WTC11 (cell line): ENCODE measurements at regions not wholly inside any gene's neighbourhood (a gene's known extent, or its start where the extent isn't known, plus 50 kb on each side); places are given as distances from the start of the nearest gene placed in this dataset.

ENCODE experiments used
- ATAC-seq: fragments of 200-7000 bp; cut with Tn5 transposase; 2 replicates; pipeline ENCODE4 v1.10.0; 2021; ENCODE audit warnings: mild to moderate bottlenecking, moderate library complexity
- CTCF ChIA-PET: fragments of 300-600 bp; sonication (Branson Sonifier 250); formaldehyde crosslinking; loops from one replicate; lab custom pipeline; 2021; ENCODE audit warnings: antibody characterized with exemption; lab: Charles Lee
- POLR2A ChIA-PET: fragments of 350-600 bp; sonication (Branson Sonifier 250); formaldehyde crosslinking; loops from one replicate; lab custom pipeline; 2021; ENCODE audit warnings: antibody characterized with exemption; lab: Charles Lee
- DNase-seq: peaks from one replicate; pipeline ENCODE4 v3.0.0; 2021; ENCODE audit warnings: low spot score
- H3K27ac Mint-ChIP-seq: 2 replicates; pipeline ENCODE4 v1.8.0; 2021; ENCODE audit warnings: mixed read lengths
- H3K27me3 Mint-ChIP-seq: 2 replicates; pipeline ENCODE4 v1.8.0; 2021; ENCODE audit warnings: low read depth, mild to moderate bottlenecking, moderate library complexity, mixed read lengths
- H3K36me3 Mint-ChIP-seq: 2 replicates; pipeline ENCODE4 v1.8.0; 2021; ENCODE audit warnings: mixed read lengths
- H3K4me1 Mint-ChIP-seq: 2 replicates; pipeline ENCODE4 v1.8.0; 2022; ENCODE audit warnings: mixed read lengths
- H3K4me3 Mint-ChIP-seq: 2 replicates; pipeline ENCODE4 v1.8.0; 2021; ENCODE audit warnings: mild to moderate bottlenecking, moderate library complexity, mixed read lengths
- H3K9me3 Mint-ChIP-seq: 2 replicates; pipeline ENCODE4 v1.8.0; 2021; ENCODE audit warnings: mixed read lengths
- ATF2 ChIP-seq: sonication (generic); formaldehyde crosslinking; IDR thresholded peaks from 2 replicates; pipeline ENCODE4 v1.8.1; 2022; ENCODE audit warnings: low read depth, missing genetic modification reagents, borderline replicate concordance
- ATF6 ChIP-seq: sonication (generic); formaldehyde crosslinking; IDR thresholded peaks from 2 replicates; pipeline ENCODE4 v1.8.1; 2023; ENCODE audit warnings: mild to moderate bottlenecking, missing genetic modification reagents
- ESRRA ChIP-seq: sonication (generic); formaldehyde crosslinking; IDR thresholded peaks from 2 replicates; pipeline ENCODE4 v1.8.1; 2022; ENCODE audit warnings: mild to moderate bottlenecking, missing genetic modification reagents, borderline replicate concordance
- GRHL2 ChIP-seq: fragments of 250-450 bp; sonication (Bioruptor Pico); IDR thresholded peaks from 2 replicates; pipeline ENCODE4 v1.8.0; 2022; ENCODE audit warnings: mild to moderate bottlenecking, moderate library complexity; ENCODE audit not compliant: insufficient replicate concordance, severe bottlenecking
- GTF2I ChIP-seq: fragments of 250-450 bp; sonication (Bioruptor Pico); conservative IDR thresholded peaks from 2 replicates; pipeline ENCODE4 v1.4.0; 2021; ENCODE audit warnings: mild to moderate bottlenecking
- IRF2 ChIP-seq: sonication (generic); formaldehyde crosslinking; IDR thresholded peaks from 2 replicates; pipeline ENCODE4 v1.8.0; 2022; ENCODE audit warnings: low read depth, missing genetic modification reagents, borderline replicate concordance
- JUN ChIP-seq: sonication (generic); formaldehyde crosslinking; IDR thresholded peaks from 2 replicates; pipeline ENCODE4 v1.8.0; 2023; ENCODE audit warnings: mild to moderate bottlenecking, missing genetic modification reagents
- MXD4 ChIP-seq: fragments of 250-450 bp; sonication (Bioruptor Pico); IDR thresholded peaks from 2 replicates; pipeline ENCODE4 v1.8.0; 2021; ENCODE audit warnings: mild to moderate bottlenecking, moderate library complexity, borderline replicate concordance
- NR2C2 ChIP-seq: sonication (generic); formaldehyde crosslinking; IDR thresholded peaks from 2 replicates; pipeline ENCODE4 v1.8.0; 2022; ENCODE audit warnings: mild to moderate bottlenecking, missing genetic modification reagents
- RELA ChIP-seq: sonication (generic); formaldehyde crosslinking; IDR thresholded peaks from 2 replicates; pipeline ENCODE4 v1.8.1; 2022; ENCODE audit warnings: missing genetic modification reagents, mild to moderate bottlenecking, borderline replicate concordance
- STAT6 ChIP-seq: sonication (generic); formaldehyde crosslinking; conservative IDR thresholded peaks from 2 replicates; pipeline ENCODE4 v1.8.1; 2023; ENCODE audit warnings: mild to moderate bottlenecking, low read depth, missing genetic modification reagents, moderate library complexity
- ZBTB43 ChIP-seq: sonication (generic); formaldehyde crosslinking; IDR thresholded peaks from 2 replicates; pipeline ENCODE4 v1.8.1; 2023; ENCODE audit warnings: mild to moderate bottlenecking, missing genetic modification reagents
- ZMAT4 ChIP-seq: fragments of 250-450 bp; sonication (Bioruptor Pico); IDR thresholded peaks from 2 replicates; pipeline ENCODE4 v1.9.0; 2021; ENCODE audit warnings: mild to moderate bottlenecking
- ZNF219 ChIP-seq: sonication (generic); formaldehyde crosslinking; IDR thresholded peaks from 2 replicates; pipeline ENCODE4 v1.8.0; 2023; ENCODE audit warnings: missing genetic modification reagents, mild to moderate bottlenecking, borderline replicate concordance
- ZNF232 ChIP-seq: sonication (generic); formaldehyde crosslinking; IDR thresholded peaks from 2 replicates; pipeline ENCODE4 v1.8.0; 2022; ENCODE audit warnings: mild to moderate bottlenecking, missing genetic modification reagents
- ZNF263 ChIP-seq: sonication (generic); formaldehyde crosslinking; IDR thresholded peaks from 2 replicates; pipeline ENCODE4 v1.8.1; 2022; ENCODE audit warnings: low read depth, mild to moderate bottlenecking, moderate library complexity, missing genetic modification reagents
- ZNF423 ChIP-seq: fragments of 250-450 bp; sonication (Bioruptor Pico); IDR thresholded peaks from 2 replicates; pipeline ENCODE4 v2.1.2; 2022; ENCODE audit warnings: mild to moderate bottlenecking, moderate library complexity
- ZNF512 ChIP-seq: sonication (generic); formaldehyde crosslinking; IDR thresholded peaks from 2 replicates; pipeline ENCODE4 v1.8.1; 2022; ENCODE audit warnings: missing genetic modification reagents, borderline replicate concordance
- ZNF671 ChIP-seq: fragments of 250-450 bp; sonication (Bioruptor Pico); IDR thresholded peaks from 2 replicates; pipeline ENCODE4 v1.8.0; 2021; ENCODE audit warnings: mild to moderate bottlenecking

- POLR2A ChIA-PET = interaction anchor here (0.7 kb wide), 1 partner anchor 305 kb away, joined by 7 read pairs; no protein-coding TSS in a partner anchor
These were observed 101.1 kb upstream of the TAB2 start for GRCh38 chr6:149216459-149216858.

More at GRCh38 chr6:149216459-149216858, 101.1 kb upstream of the TAB2 start:
- peak overlapping the region; percentile 62 for H3K27ac Mint-ChIP-seq
- DNase-seq (no peak), ATAC-seq (peak; percentile 90)
- 0 out of 2 replicates have a peak, but pooled peaks cover 3% of the 10 kb centered on the region for H3K9me3 Mint-ChIP-seq
- H3K36me3 Mint-ChIP-seq = no peaks in the 10 kb centered on the region
- H3K4me3 Mint-ChIP-seq = no peak overlapping the region
- TF ChIP-seq STAT6 (CRISPR knock-in tag) = no peak
- TF ChIP-seq ZNF219 = no peak
- TF ChIP-seq ZNF263 (CRISPR knock-in tag) = no peak
- no peak for TF ChIP-seq ZNF423 (CRISPR knock-in tag)
- TF ChIP-seq ZBTB43 (CRISPR knock-in tag) = no peak
- TF ChIP-seq MXD4 (CRISPR knock-in tag) = no peak
- no peak for TF ChIP-seq ESRRA (CRISPR knock-in tag)
- TF ChIP-seq ATF6 (CRISPR knock-in tag) = no peak
- no peak for TF ChIP-seq RELA (CRISPR knock-in tag)
- TF ChIP-seq GRHL2 (CRISPR knock-in tag) = no peak
- no peak for TF ChIP-seq ATF2 (CRISPR knock-in tag)
- no peak for TF ChIP-seq ZNF671 (CRISPR knock-in tag)
- TF ChIP-seq IRF2 (CRISPR knock-in tag) = no peak
- TF ChIP-seq ZNF512 (CRISPR knock-in tag) = no peak
- no peak for TF ChIP-seq ZNF232 (CRISPR knock-in tag)
- no peak for TF ChIP-seq JUN (CRISPR knock-in tag)
- no peak for TF ChIP-seq ZMAT4 (CRISPR knock-in tag)
- no peak for TF ChIP-seq GTF2I
- TF ChIP-seq NR2C2 (CRISPR knock-in tag) = no peak
- H3K27me3 Mint-ChIP-seq = no peaks in the 10 kb centered on the region
- peaks cover 10% of the 10 kb centered on the region for H3K4me1 Mint-ChIP-seq
- CTCF ChIA-PET = interaction anchor here (0.6 to 2.0 kb wide), 3 partner anchors 26 to 329 kb away, joined by 3 to 14 read pairs (median 9); partner anchors contain the start of gene PPIL4
